Spleen (tissue), 11 donors: ENCODE measurements at regions not wholly inside any gene's neighbourhood (a gene's known extent, or its start where the extent isn't known, plus 50 kb on each side); places are given as distances from the start of the nearest gene placed in this dataset.

Experiments used
- DNase-seq: peaks from one replicate; pipeline ENCODE4 v3.0.0-alpha.2; 2020
- H3K27ac ChIP-seq, 8 donors: fragments of 200-600 bp; sonication (generic) in 7 of 8; 1 replicate in 4 of 8; 2 replicates in 4 of 8; pipeline versions ENCODE4 v1.5.0 to v1.8.0; 2016 to 2021; ENCODE audit warnings: inconsistent platforms in 4 of 8, mild to moderate bottlenecking in 4 of 8, moderate library complexity in 1 of 8
- H3K27me3 ChIP-seq, 7 donors: fragments of 200-600 bp; sonication (generic) in 6 of 7; replicated peaks in 1 of 7; 1 replicate in 4 of 7; 2 replicates in 3 of 7; pipeline versions ENCODE4 v1.5.0 to v1.8.0; 2016 to 2021; ENCODE audit warnings: inconsistent platforms in 3 of 7, mild to moderate bottlenecking in 1 of 7
- H3K36me3 ChIP-seq, 6 donors: fragments of 200-600 bp; sonication (generic) in 5 of 6; 1 replicate in 4 of 6; 2 replicates in 2 of 6; pipeline versions ENCODE4 v1.5.0 to v1.8.0; 2016 to 2021; ENCODE audit warnings: inconsistent platforms in 2 of 6
- H3K4me1 ChIP-seq, 6 donors: fragments of 200-600 bp; sonication (generic) in 5 of 6; 1 replicate in 3 of 6; 2 replicates in 3 of 6; pipeline versions ENCODE4 v1.5.0 to v1.8.0; 2016 to 2021; ENCODE audit warnings: inconsistent platforms in 3 of 6
- H3K4me3 ChIP-seq, 8 donors: fragments of 200-600 bp; sonication (generic) in 7 of 8; 1 replicate in 4 of 8; 2 replicates in 4 of 8; pipeline versions ENCODE4 v1.5.0 to v1.8.0; 2016 to 2021; ENCODE audit warnings: inconsistent platforms in 4 of 8, mild to moderate bottlenecking in 4 of 8, moderate library complexity in 2 of 8
- H3K9me3 ChIP-seq, 8 donors: fragments of 200-600 bp; sonication (generic) in 7 of 8; 1 replicate in 4 of 8; 2 replicates in 4 of 8; pipeline versions ENCODE4 v1.5.0 to v1.8.0; 2016 to 2021; ENCODE audit warnings: inconsistent platforms in 4 of 8
- POLR2A ChIP-seq, 3 donors: fragments of 450-650 bp; IDR thresholded peaks; one replicate each; pipeline ENCODE4 v1.5.1; 2017; ENCODE audit warnings: antibody characterized with exemption in 3 of 3, mild to moderate bottlenecking in 1 of 3
- POLR2AphosphoS5 ChIP-seq, 3 donors: sonication (generic); formaldehyde crosslinking; IDR thresholded peaks; one replicate each; pipeline ENCODE4 v1.5.1; 2017; ENCODE audit warnings: antibody characterized with exemption in 3 of 3
- WGBS, 5 donors: extraction: QIAGEN DNeasy Blood & Tissue Kit in 3 of 5; methylation state at CpG; one replicate each; pipeline versions ENCODE4 v1.1.5 to v1.1.7; 2013 to 2018; 5-methylcytosine and 5-hydroxymethylcytosine counted together
- intact Hi-C: fragments of 100-400 bp; cut with DNase I; formaldehyde crosslinking; loops from one replicate; pipeline ENCODE4 v1.15.0; 2023; ENCODE audit warnings: low total_unique reads
- TF ChIP-seq, protein P1 (sequence below), 11 experiments: fragments of 200-600 bp in 7 of 11; fragments of 450-650 bp in 4 of 11; sonication (generic) in 4 of 11; IDR thresholded peaks in 8 of 11; conservative IDR thresholded peaks in 3 of 11; 1 replicate in 7 of 11; 2 replicates in 4 of 11; pipeline versions ENCODE4 v1.4.0 to v1.8.0; 2016 to 2021; ENCODE audit warnings: antibody characterized with exemption in 11 of 11, inconsistent platforms in 4 of 11, mild to moderate bottlenecking in 1 of 11
- donor health status: healthy with polysubstance abuse.
- donor health status: DM: no; HTN: no; CAD: no; lungs with moderate emphysema.
- donor health status: DM: no; HTN: no; CAD: no.
- donor health status: Bipolar disorder and iron deficiency.
- donor health status: healthy.
- donor health status: DM: no; HTN: no; CAD: no.
- donor health status: DM: yes; HTN: yes; CAD: no.

- no peak overlapping the region for H3K4me3 ChIP-seq
- TF ChIP-seq, protein P1, sequence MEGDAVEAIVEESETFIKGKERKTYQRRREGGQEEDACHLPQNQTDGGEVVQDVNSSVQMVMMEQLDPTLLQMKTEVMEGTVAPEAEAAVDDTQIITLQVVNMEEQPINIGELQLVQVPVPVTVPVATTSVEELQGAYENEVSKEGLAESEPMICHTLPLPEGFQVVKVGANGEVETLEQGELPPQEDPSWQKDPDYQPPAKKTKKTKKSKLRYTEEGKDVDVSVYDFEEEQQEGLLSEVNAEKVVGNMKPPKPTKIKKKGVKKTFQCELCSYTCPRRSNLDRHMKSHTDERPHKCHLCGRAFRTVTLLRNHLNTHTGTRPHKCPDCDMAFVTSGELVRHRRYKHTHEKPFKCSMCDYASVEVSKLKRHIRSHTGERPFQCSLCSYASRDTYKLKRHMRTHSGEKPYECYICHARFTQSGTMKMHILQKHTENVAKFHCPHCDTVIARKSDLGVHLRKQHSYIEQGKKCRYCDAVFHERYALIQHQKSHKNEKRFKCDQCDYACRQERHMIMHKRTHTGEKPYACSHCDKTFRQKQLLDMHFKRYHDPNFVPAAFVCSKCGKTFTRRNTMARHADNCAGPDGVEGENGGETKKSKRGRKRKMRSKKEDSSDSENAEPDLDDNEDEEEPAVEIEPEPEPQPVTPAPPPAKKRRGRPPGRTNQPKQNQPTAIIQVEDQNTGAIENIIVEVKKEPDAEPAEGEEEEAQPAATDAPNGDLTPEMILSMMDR (IDR thresholded peaks at IDR 0.05 in 8 of 11, conservative IDR thresholded peaks at IDR 0.05 in 3 of 11) = no peak
- no peak for TF ChIP-seq POLR2AphosphoS5 (IDR thresholded peaks at IDR 0.05)
- TF ChIP-seq POLR2A (IDR thresholded peaks at IDR 0.05) = no peak
- no peaks in the 10 kb centered on the region for H3K36me3 ChIP-seq
- H3K27me3 ChIP-seq = peaks cover 0 to 4% (median 0%) of the 10 kb centered on the region in 7 donors
- no peaks in the 10 kb centered on the region for H3K4me1 ChIP-seq
- WGBS, 5 donors = 61 to 77% (median 65%) methylated on average over 4 of the region's 4 CpGs
- no peaks in the 10 kb centered on the region for H3K9me3 ChIP-seq
- DNase-seq = no peak
- no peak overlapping the region for H3K27ac ChIP-seq
- intact Hi-C loops = no loop called here
These were observed 175.8 kb upstream of the MAF start for GRCh38 chr16:79776243-79776847.

GRCh38 chr16:79772784-79773183 lies 172.2 kb upstream of the MAF start:
- peaks cover 0 to 4% (median 0%) of the 10 kb centered on the region in 7 donors for H3K27me3 ChIP-seq
- no peaks in the 10 kb centered on the region for H3K36me3 ChIP-seq
- WGBS, 5 donors = 70 to 94% (median 85%) methylated on average over 3 of the region's 3 CpGs
- no peak overlapping the region for H3K27ac ChIP-seq
- no peaks in the 10 kb centered on the region for H3K9me3 ChIP-seq
- intact Hi-C loops = no loop called here
- no peak for TF ChIP-seq POLR2AphosphoS5 (IDR thresholded peaks at IDR 0.05)
- no peak for TF ChIP-seq POLR2A (IDR thresholded peaks at IDR 0.05)
- TF ChIP-seq, protein P1 (IDR thresholded peaks at IDR 0.05 in 8 of 11, conservative IDR thresholded peaks at IDR 0.05 in 3 of 11) = no peak
- no peak overlapping the region for H3K4me3 ChIP-seq
- no peak for DNase-seq
- H3K4me1 ChIP-seq = peaks cover 5 to 33% (median 17%) of the 10 kb centered on the region in 6 donors

GRCh38 chr16:79772048-79772447 lies 171.5 kb upstream of the MAF start:
- intact Hi-C loops = no loop called here
- Histone ChIP-seq H3K4me3 (no peak overlapping the region), H3K36me3 (no peaks in the 10 kb centered on the region), H3K4me1 (peaks cover 5 to 37% (median 17%) of the 10 kb centered on the region in 6 donors), H3K27ac (no peak overlapping the region), H3K9me3 (no peaks in the 10 kb centered on the region), H3K27me3 (peaks cover 0 to 4% (median 0%) of the 10 kb centered on the region in 7 donors)
- DNase-seq = no peak
- TF ChIP-seq, protein P1 (IDR thresholded peaks at IDR 0.05 in 8 of 11, conservative IDR thresholded peaks at IDR 0.05 in 3 of 11) = no peak
- TF ChIP-seq POLR2A (IDR thresholded peaks at IDR 0.05) (no peak), POLR2AphosphoS5 (IDR thresholded peaks at IDR 0.05) (no peak)
- 83 to 90% (median 88%) methylated on average over 4 of the region's 4 CpGs for WGBS, 5 donors

- H3K4me3 ChIP-seq = peak overlapping the region; percentile 35 to 77 (median 46)
- peaks cover 5 to 37% (median 17%) of the 10 kb centered on the region in 6 donors for H3K4me1 ChIP-seq
- no peaks in the 10 kb centered on the region for H3K9me3 ChIP-seq
- intact Hi-C loops = no loop called here
- peak overlapping the region; percentile 43 to 80 (median 70) for H3K27ac ChIP-seq
- 1 to 2% (median 2%) methylated on average over 50 to 59 of the region's 59 CpGs for WGBS, 5 donors
- peak; percentile 91 for DNase-seq
- TF ChIP-seq POLR2A (IDR thresholded peaks at IDR 0.05) (no peak), POLR2AphosphoS5 (IDR thresholded peaks at IDR 0.05) (peak in 1 of 3 donors; percentile 46)
- no peaks in the 10 kb centered on the region for H3K36me3 ChIP-seq
- no peaks in the 10 kb centered on the region for H3K27me3 ChIP-seq
These were observed 169.9 kb upstream of the MAF start for GRCh38 chr16:79770244-79771064.
